GM18870 (cell line): ENCODE measurements at regions not wholly inside any gene's neighbourhood (a gene's known extent, or its start where the extent isn't known, plus 50 kb on each side); places are given as distances from the start of the nearest gene placed in this dataset.
"Not testable (repeated sequence)": the region's sequence is repeated elsewhere in the genome, so short reads cannot be mapped to it uniquely, and the experiment has no call there.

Source experiments
- ATAC-seq: cut with Tn5 transposase; IDR thresholded peaks from one replicate; pipeline ENCODE4 v1.9.1; 2021; ENCODE audit warnings: moderate library complexity; ENCODE audit not compliant: unreplicated experiment

DNA sequence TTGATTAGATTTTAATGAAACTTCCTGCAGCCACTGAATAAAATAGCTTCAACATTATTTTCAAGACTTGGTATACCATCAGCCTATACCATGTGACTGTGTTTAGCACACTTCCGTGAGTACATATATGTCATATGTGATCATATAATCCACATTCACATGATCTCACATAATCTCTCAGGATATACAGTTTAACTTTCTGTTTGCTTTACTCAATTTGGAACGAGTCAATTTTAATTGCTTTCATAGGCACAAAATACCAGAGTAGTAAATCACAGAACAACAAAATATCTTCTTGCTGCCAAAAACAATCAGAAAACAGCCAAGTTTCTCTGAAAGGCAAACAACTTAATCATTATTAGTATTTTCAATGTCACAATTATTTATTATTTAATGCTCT, 731.1 kb upstream of the DIAPH2 start:
- ATAC-seq: no peak

DNA sequence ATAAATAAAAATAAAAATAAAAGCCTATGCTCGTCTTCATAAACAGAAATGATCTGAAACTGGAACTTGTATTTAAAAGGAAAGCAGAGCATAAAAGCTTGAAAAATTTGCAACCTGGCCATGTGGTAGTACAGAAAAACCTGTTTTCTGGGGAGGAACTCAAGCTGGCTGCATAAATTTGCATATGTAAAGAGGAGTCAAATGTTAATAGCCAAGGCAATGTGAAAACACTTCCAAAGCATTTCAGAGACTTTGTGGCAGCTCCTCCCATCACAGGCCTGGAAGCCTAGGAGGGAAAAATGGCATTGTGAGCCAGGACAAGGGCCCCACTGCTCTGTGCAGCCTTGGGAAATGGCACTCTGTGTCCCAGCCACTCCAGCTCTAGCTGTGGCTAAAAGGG, 727.9 kb upstream of the DIAPH2 start:
- ATAC-seq: no peak

DNA sequence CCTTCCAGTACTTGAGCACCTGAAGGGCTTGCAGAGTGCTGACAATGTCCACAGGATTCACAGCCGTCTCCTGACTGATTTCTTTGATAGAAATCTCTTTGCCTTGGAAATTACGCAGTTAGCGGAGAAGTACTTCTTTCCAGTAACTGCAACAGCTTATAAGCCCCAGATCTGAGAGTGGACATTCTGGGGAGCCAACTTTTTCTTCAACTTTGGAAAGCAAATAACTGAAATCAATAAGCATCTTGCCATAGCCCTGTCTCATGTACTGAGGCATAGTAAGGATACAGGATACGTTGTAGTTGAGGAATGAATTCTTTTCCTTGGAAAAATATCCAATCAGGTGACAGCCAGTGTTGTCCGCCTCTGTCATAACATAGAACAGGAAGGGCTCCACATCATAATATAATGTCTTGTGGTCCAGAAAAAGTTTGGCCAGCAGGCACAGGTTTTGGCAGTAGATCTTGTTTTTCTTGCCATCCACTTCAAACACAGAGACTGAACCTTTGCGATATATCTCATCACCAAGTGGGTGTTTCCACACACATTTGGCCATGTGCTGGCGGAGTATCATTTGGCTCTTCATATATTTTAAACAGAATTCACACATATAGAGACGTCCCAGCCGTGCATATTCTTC, 711.1 kb upstream of the DIAPH2 start:
- not testable (repeated sequence) for ATAC-seq

DNA sequence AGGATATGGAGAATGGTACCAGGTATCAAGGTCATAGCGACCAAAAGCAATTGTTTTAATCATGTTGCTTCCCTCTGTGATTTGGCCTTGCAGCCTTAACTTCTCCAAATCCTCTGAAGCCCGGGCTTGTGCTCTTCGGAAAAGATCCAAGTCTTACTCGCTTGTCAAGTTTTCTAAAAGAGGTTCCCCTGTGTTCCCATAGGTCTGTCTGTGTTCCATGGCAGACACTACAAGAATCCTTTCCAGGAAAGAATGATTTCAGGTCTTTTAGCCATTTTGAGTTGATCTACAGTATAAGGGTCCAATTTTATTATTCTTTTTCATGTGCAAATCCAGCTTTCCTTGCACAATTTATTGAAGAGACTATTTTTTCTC, 710.6 kb upstream of the DIAPH2 start:
- ATAC-seq: no peak

DNA sequence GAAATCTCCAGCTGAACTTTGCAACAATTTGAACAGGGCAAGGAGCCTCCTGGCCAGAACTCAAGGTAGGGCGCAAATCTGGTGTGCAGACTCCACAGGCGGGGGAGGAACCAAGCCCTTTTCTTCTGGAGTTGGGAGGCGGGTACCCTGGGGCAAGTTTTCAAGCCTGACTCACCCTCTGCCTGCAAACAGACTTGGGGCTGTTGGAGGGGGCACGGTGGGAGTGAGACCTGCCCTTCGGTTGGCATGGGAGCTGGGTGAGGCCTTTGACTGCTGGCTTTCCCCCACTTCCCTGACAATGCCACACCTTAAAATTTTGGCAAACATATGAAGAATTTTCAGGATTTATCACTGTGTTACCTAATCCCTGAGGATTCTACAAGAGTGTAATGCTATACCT, 709.8 kb upstream of the DIAPH2 start:
- no peak for ATAC-seq

DNA sequence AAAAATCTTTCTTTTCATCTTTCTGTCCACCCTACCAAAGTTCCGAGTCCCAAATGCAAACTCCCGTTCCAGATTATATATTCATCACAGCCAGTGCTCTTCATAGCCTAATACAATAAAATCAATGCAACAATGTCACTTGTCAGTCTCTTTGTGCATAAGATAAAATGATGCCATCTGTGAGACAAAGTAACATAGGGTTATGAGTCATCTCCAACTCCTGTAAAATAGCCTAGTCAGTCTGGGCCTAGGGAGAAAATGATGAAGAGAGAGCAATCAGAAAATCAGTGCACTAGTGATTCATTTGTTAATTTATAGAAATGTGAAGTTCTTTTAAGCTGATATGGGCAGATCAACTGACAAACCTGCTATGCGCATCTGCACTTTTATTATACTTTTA, 689.1 kb upstream of the DIAPH2 start:
- ATAC-seq: no peak

DNA sequence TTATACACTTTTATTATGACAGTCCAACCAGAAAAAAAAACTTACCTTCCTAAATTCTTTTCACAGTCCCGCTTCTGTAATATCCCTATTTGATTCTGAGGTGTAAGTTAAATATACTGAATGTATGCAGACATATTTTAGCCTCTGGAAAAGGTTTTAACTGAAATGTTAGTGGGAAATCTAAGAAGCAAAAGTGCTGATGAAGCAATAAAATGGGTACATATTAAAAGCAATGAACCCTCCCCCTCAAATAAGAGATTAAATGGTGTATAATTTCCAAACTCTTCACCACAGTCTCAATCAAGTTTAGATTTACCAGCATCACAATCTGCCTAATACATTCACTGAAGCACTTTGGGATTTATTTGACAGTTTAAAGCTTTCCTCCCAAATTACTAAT, 688.3 kb upstream of the DIAPH2 start:
- ATAC-seq: no peak

DNA sequence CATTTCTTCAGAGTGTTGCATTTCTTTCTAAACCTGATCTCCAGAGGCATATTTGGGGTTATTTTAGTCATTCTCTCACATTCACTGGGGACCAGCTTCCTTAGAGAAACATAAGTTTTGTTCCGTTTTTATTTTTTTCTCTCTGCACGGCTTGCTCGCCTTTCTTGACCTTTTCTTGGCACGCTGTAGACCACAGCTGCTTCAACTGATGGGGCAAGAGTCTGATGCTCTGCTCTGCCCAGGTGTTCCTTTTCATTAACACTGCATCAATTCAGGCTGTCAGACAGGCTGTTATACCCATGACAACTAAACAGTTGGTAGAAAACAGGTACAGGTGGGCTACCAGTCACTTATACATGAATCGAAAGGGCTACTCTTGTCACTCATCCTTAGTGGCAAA, 682.2 kb upstream of the DIAPH2 start:
- ATAC-seq: no peak

DNA sequence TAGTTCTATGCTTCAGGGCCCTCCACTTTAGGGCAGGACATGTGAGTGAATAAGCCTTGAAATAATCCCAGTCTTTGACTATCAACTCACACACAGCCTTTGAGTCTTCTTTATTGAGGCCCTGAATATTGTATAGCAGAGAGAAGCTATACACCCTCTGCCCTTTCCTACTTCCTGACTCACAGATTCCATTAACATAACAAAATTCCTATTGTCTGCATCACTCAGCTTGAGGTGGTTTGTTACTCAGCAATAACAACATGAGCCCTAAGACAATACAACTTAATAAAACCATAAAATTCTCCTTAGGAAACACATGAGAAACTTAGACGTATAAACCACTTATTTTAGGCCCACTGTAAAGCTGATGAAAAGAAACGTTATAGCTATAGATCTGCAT, 680.3 kb upstream of the DIAPH2 start:
- ATAC-seq: no peak

DNA sequence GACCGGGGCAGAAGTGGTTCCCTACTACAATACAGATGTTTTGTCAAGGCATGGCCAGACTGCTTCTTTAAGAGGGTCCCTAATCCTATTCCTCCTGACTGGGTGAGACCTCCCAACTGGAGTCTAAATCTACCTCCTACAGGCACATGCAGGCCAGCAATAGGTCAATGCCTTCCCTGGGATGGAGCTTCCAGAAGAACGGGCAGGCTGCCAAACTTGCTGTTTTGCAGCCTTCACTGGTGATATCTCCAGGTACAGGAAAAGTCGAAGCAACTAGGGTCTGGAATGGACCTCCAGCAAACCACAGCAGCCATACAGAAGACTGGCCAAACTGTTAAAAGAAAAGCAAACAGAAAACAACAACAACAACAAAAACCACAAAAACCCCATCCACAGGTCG, 678.4 kb upstream of the DIAPH2 start:
- no peak for ATAC-seq

DNA sequence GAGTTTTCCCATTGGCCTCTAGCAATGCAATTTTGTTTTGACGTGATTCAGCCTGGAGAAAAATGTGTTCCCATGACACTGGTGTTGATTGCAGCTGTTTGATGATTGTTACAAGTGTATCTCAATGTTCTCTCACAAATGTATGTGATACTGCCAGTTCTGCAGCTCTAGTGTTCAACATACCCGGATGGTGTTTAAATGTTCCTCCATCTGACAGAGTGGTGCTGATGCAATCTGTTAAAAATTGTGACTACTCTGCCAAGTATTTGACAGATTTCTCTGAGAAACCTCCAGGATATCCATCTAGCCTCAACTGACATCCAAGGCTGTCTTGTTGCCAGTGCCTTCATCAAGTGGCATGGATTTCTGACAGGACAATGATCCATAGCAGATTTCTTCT, 657.2 kb upstream of the DIAPH2 start:
- ATAC-seq: no peak

DNA sequence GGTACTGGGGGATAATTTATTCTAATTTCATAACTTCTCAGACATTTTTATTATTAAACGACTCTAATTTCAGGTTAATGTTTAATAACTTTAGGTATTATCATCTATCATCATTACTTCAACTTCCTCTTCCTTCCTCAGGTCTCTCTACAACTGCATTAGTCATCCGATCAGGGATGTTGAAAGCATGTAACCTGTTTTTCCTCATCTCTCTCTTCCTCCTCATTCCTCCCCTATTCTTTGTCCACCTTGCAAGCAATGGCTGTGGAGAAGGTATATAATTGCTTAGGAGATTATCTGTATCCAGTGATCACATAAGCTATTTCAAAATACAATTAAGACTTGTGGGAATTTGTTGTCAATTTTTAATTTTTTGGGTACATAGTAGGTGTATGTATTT, 632.6 kb upstream of the DIAPH2 start:
- no peak for ATAC-seq

DNA sequence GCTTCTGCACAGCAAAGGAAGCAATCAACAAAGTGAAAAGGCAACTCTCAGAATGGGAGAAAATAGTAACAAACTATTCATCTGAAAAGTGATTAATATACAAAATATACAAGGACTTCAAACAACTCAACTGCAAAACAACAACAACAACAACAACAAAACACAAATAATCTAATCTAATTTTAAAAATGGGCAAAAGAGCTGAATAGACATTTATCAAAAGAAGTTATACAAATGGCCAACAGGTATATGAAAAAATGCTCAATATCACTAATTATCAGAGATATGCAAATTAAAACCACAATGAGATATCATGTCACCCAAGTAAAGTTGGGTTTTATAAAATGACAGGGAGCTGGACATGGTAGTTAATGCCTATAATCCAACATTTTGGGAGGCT, 602.8 kb upstream of the DIAPH2 start:
- no peak for ATAC-seq

DNA sequence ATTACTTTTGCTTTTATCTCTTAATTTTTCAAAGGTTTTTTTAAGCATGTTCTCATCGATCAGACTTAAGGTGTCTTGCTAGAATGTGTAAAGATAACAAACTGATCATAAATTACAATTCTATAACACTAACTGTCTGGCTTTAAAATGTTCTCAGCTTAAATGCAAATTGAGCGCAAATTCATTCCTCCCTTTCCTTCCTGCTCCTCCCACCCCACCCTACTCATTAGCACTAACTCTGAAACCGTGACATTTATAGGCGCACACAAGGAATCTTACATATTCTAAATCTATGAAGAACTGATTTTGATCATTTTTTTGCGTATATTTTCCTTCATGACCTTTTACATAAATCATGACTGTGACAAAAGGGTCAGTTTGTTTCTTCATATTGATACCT, 590.0 kb upstream of the DIAPH2 start:
- ATAC-seq: no peak

DNA sequence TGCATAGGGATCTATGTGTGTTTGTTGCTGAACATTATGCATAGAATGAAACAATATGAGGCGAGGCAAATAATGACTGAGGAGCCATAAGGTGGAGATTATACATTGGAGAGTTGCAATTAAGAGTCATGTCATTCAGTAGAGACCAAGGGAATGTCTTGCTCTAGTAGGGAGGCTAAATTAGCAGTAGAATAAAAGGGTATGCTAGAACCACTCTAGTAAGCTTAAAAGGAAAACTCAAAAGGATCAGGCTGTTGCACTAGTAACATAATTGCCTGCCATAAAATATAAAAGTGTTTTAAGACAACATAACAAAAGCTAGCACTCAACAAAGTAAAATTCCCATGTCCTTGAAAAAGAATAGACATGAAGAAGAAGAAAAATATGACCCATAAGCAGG, 586.2 kb upstream of the DIAPH2 start:
- no peak for ATAC-seq

DNA sequence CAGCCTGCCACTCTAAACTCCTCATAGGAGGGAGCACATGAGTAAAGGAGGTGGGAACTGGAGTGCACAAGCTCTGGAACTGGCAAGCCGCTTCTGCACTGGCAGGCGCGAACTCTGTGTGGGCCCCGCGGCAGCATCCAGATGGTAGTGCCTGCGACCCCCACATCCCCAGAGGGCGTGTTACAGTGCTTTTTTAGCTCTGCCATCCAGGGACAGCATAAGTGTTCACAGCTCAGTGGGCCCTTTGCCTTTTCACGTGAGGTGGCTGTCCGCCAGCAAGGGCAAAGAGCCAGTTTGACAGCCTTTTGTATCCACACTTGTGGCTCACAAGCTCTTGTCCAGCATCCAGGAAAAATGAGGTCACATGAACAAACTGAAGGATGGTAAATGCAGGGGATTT, 581.6 kb upstream of the DIAPH2 start:
- ATAC-seq: no peak

DNA sequence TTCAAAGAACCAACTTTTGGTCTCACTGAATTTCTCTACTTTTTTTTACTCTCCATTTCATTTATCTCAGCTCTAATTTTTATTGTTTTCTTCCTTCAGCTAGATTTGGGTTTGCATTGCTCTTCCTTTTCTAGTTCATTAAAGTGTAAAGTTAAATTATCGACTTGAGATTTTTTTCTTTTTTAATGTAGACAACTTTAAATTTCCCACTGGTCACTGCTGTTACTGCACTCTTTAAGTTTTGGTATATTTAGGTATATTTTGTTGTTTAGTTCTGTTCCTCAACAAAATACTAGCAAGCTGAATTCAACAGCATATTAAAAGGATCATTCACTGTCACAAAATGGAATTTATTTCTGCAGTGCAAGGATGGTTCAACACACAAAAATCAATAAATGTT, 572.0 kb upstream of the DIAPH2 start:
- no peak for ATAC-seq

DNA sequence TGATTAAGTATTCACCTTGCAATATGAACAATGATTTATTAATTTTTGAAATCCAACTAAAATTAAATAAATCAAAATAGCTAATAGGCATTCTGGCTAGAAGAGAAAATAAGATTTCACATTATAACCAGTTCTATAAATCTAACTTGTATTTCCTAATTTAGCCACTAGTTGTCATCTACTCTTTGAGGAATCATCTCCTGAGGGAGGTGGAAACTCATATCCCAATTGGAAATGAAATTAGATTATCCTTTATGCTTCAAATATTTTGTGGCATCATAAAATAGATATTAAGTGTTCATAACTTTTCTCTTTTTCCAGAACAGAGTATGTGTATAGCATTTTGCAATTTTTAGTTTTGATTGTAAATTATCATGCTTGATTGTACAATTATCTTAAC, 558.5 kb upstream of the DIAPH2 start:
- no peak for ATAC-seq

DNA sequence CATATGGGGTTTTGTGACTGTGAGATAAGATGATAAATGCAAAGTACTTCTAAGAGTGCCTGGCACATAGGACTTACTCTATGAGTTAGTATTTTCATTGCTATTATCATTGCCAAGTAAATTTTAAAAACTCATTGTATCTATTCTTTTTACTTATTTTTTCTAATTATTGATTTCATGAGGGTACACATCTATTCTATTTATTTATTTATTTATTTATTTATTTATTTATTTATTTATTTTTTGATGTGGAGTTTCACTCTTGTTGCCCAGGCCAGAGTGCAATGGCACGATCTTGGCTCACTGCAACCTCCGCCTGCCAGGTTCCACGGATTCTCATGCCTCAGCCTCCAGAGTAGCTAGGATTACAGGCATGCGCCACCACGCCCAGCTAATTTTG, 556.6 kb upstream of the DIAPH2 start:
- ATAC-seq: not testable (repeated sequence)

DNA sequence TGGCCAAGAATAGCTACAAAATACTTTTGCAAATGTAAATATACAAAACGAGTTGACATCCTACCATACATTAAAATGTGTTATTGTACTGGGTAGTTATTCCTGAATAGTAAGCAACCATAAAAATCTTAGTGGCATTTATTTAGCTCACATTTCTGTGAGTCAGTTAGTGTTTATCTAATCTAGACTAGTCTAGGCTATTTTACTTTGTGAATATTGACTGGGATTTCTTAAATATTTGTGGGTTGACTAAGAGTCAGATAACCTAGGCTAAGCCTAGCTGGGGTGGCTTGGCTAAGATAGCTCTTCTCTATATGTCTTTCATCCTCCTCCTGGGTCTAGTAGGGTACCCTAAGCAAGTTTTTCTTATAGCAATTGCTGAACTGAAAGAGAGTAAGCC, 543.8 kb upstream of the DIAPH2 start:
- ATAC-seq: no peak

DNA sequence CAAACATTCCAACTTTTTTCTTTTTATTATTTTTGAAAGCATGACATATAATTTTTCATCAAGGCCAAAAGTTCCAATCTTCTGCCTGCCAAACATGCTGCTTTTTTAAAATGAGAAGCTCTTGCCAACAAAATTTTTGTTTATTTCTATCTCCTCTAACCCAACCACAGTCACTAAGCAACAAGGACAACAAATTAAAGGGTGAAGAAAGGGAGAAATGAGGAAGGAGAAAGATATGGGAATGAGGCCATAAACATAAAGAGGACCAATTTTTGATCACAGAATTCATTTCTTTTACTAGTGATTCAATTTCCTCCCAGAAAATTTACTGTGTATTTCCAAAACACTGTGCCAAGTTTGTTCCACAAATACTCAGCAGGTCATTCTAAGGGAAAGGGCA, 537.0 kb upstream of the DIAPH2 start:
- no peak for ATAC-seq

DNA sequence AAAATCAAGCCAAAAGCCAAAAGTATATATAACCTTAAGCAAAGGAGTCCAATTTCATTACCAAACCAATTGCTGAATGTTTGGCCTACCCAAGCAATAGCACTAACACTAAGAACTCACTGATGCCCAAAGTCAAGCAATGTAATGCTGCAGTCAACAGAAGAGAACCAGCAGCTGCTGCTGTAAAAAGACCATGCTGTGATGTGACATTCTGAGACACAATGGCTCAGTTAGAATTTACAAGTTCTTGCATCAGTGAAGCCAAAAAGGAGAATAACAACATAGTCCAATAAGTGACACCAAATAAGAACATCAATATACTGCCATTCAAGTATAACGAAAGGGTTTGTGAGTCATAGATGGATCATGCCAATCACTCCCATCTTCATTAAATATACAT, 514.0 kb upstream of the DIAPH2 start:
- ATAC-seq: no peak

DNA sequence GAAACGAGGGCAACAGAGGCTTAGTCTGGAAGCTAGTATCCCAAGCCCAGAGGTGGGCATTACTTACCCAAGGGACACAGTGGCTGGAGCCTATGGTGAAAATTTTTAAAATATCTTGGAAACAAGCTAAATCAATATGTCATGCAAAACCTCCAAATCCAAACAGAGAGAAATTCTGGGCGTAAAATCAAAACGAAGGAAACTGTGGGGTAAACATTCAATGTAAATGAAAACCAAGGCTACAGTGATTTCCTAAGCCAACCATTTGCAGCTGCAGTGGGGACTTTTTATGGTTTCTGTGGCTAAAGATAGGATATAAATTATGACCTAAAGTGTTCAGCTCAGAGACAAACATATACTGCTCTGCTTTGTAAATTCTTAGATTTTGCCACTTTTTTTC, 507.7 kb upstream of the DIAPH2 start:
- ATAC-seq: no peak

DNA sequence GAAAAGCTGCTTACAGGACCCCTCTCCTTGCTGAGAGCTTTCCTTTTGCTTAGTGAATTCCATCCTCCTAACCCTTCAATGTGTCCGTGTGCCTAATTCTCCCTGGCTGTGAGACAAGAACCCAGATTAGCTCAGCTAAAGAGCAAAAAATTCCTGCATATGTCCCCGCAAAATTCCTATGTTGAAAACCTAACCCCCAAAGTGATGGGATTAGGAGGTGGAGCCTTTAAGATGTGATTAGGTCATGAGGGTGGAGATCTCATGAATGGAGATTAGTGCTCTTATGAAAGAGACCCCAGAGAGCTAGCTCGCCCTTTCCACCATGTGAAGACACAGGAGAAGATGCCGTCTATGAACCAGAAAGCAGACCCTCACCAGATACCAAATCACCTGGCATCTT, 503.0 kb upstream of the DIAPH2 start:
- no peak for ATAC-seq
